GM21526 (cell line): ENCODE measurements at regions not wholly inside any gene's neighbourhood (a gene's known extent, or its start where the extent isn't known, plus 50 kb on each side); places are given as distances from the start of the nearest gene placed in this dataset.

Experiments used
- ATAC-seq: cut with Tn5 transposase; IDR thresholded peaks from one replicate; pipeline ENCODE4 v1.9.1; 2021; ENCODE audit warnings: moderate library complexity; ENCODE audit not compliant: unreplicated experiment, low FRiP score

DNA sequence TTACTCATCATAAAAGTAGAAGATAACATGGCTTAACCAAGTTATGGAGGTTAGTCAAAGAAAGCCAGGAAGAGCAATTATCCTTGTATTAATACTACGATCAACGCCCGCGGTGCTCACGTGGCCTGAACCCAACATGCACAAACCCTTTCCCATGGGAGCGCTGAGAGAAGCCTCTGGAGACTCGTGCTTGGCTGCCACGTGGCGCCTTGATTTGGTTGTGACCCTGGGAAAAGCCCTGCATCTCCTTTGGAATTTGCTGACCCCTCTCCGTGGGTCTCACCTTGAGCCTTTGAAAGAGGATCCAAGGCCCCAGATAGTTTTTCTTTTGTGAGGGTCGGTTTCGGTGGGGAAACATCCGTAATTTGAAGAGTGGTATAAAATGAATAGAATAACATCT lies 255.6 kb downstream of the DCDC2C start:
- no peak for ATAC-seq

DNA sequence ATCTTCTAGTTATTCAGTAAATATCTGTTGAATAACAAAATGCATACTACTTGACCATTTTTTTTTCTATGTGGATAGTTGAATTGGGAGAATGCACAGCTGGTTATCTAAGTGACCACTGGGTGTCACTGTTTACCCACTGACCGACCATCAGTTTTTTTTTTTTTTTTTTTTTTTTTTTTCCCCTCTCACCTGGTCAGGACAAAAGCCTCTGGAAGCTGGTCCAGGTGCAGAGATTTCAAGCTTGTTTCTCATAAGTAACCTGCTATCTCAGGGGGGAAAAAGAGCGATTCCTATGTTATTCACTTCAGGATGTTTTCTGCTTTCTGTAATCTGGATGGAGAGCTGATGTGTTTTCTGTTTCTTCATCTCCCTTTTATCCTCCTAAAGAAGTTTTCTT lies 256.0 kb downstream of the DCDC2C start:
- no peak for ATAC-seq

DNA sequence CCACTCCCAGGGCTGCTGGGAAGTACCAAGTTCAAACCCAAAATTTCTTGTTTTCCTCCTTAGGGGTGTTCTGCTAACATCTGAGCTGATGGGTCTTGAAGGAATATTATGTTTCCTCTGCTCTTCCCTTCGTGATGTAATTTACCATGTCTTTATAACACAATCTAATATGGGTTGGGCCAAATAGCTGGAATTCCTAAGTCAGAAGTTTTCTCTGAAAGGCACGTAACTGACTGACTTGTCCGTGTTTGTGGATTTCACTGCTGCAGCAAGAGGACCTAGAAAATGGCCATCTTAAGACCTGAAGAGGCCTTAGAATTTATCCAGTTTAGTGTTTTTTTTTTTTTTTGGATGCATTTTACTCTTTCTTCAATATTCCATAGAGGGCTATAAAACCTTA lies 256.7 kb downstream of the DCDC2C start:
- no peak for ATAC-seq

DNA sequence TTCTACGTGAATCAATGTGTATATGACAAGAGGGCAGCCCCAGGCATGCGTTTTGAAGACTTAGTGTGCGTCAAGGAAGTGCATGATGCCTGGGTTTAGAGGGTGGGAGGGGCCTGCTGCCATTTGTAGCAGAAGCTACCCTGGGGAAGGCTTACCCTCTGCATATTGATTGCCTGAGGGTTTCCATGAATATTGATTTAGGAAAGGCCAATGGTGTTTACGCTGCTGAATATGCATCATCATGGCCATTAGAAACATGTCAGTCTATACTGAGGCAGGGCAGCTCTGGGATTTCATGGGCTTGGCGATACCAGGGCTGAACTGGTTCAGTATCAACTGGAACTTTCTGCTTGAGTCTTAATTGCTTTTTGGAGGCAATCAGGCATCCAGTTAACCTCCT lies 259.3 kb downstream of the DCDC2C start:
- ATAC-seq: no peak

DNA sequence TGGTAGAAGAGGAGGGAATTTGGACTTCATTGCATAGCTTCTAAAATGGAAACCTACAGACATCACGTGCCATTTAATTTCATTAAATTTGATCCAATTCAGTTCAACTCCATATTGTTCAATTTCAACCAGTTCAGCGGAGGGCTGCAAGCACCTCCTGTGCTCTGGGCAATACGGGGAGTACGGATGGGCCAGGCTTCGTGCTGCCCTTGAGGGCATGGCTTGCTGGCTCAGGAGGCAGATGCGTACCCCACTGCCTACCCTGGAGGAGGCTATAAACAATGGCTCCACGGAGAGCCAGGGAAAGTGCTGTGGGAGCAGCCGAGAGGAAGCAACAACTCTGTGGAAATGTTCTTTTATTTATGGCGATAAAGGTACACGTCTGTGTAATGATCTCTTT lies 261.8 kb downstream of the DCDC2C start:
- no peak for ATAC-seq

DNA sequence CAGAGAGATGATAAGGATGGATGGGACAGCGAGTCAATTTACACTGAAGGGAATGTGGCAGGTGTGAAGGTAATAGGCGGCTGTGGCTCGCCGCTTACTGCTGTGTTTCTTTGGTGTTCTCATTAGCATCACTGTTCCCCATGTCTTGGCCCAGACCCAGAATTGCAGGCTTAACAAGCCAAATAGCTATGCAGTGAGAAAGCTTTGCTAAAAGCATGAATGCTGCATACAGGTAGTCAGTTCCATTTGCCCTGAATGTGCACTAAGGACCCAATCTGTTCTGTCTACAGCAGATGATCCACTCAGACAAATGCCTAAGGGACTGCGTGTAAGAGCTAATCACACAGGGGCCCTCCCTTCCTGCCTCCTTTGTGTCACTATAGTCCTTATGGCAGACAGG lies 262.6 kb downstream of the DCDC2C start:
- ATAC-seq: no peak

DNA sequence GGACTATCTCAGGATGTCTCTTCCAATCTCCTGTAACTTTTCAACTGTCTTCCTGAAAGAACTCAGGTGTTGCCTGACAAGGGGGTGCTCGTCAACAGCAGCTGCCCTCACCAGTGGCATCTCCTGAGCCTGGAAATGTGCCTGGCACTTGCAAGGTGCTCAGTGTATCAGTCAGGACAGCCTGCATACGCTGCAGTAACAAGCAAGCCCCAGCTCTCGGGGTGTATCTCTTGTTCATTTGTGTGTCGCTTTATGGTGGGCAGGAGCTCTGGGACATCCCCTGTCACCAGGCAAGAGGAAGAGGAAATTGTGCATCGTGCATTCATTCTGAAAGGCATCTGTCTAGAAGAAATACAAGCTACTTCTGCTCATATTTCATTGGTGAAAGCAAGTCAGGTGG lies 263.1 kb downstream of the DCDC2C start:
- ATAC-seq: no peak

DNA sequence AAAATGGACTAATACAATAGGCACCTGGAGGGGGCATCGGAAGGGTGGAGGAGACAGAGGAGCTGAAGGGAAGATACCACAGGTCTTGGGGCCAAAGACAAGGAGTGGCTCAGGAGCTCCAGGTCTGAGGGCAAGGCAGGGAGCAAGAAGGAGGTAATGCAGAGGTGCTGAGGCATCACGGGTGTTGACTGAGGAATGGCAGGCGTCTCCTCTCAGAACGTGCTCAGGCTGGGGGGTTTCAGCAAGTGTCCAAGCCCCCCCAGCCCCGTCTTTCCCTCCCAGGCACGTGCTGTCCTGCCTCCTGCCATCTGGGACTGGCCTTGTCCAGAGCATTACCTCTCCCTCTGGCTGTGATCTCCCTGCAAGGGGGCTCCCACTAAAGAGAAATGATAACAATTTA lies 265.4 kb downstream of the DCDC2C start:
- no peak for ATAC-seq

DNA sequence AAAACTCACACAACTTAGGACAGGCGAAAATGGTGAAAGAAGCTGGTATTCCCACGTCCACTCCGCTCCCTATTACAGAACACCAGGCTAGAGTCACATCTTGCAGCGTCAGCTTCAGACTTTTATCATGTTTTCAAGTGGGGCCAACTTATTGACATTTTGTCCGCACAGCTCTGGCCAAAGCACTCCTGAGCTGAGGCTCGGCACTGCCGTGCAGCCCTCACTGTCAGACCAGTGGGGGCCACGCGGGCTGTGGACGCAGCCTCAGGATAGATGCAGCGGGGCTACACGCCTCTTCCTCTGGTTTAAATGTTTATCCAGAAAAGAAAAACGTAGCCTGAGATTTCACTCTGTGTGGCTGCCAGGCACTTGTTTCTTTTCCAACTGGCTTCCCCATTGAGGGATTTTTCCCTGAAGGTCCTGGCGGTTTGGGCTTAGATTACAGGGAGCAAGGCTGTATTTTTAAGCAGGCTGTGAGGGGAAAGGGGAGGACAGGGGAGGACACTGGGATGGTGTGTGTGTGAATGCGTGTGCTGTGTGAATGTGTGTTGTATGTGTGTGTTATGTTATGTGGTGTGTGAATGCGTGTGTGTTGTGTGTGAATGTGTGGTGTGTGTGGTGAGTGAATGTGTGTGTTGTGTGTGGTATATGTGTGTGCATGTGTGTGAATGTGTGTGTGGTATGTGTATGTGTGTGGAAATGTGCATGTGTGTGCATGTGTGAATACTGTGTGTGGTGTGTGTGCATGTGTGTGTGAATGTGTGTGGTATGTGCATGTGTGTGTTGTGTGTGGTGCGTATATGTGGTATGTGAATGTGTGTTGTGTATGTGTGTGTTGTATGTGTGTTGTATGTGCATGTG lies 267.6 kb downstream of the DCDC2C start:
- ATAC-seq: no peak

DNA sequence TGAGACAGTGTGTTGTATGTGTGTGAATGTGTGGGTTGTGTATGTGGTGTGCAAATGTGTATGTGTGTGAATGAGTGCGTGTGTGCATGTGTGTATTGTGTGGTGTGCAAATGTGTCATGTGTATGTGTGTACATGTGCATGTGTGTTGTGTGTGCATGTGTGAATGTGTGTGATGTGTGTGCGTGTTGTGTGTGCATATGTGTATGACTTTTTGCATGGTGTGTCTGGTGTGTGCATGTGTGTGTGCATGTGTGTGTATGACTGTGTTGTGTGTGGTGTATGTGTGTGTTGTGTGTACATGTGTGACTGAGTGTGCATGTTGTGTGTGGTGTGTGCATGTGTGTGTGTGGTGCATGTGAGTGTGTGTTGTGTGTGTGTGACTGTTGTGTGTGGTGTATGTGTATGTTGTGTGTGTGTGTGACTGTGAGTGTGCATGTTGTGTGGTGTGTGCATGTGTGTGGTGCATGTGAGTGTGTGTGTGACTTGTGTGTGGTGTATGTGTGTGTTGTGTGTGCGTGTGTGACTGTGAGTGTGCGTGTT lies 268.3 kb downstream of the DCDC2C start:
- no peak for ATAC-seq

DNA sequence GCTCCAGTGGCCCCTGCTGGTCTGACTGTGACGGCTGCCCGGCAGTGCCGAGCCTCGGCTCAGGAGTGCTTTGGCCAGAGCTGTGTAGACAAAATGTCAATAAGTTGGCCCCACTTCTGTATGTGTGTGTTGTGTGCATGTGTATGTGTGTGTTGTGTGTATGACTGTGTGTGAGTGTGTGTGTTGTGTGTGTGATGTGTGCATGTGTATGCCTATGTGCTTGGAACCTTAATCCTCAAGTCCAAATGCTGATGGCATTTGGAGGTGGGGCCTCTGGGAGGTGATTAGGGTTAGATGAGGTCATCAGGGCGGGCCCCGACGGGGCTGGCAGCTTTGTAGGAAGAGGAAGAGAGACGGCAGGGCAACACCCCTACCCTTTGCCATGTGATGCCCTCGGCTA lies 269.0 kb downstream of the DCDC2C start:
- no peak for ATAC-seq

DNA sequence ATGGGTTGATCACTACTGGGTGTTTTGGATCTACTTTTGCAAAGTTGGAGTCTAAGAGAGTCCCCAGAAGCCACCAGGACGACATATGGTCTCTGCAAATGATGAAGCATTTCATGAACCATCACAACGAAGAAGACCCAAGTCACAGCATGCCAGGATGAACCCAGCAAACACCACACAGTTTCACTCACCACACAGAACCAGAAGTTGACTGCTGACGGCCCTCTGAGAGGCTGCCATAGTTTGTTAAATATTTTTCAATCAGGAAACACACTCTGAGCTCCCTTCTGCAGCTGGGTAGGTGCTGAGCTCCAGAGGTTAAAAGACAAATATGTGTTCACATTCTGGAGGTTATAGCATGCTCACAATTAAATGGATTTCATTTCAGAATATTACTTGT lies 271.4 kb downstream of the DCDC2C start:
- no peak for ATAC-seq

DNA sequence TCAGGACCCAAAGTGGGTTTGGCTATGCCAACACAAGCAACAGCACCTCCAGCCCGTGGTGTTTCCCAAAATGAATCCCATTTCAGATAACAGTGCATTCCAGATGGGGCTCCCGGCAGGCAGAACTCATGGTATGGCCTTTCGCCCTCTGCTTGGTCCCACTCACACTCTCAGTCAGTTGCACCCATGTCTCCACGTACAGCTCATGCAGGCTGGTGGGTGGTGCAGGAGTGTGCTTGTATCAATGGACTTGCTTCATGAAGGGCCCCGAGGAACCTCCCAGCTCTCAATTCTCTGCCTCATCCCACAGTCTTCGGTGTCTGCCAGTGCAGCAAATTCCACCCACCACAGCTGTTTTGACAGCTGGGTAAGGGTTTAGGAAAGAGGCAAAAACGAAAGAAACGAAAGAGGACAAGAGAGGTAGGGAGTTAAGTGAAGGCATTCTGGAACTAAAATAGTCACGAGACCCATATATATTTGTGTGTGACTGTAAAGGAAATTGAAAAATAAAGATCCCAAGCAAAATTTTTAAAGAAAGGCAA lies 278.1 kb downstream of the DCDC2C start:
- ATAC-seq: no peak

DNA sequence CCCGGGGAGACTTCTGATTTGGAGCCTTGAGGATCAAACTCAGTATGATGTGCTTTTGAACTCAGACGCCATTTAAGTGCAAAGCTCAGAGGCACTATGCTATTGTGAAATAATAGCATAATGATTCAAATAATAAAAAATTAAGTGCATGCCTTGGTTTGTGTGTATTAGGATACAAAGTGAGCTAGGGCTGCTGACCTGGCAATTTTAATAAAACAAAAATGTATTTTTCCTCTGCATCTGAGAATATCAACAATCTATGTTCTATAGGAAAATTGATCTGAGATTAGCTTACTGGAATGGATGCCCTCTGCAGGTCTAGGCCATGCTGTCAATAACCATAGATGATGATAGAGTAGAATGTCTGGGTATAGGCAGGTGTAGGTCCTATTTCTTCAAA lies 278.8 kb downstream of the DCDC2C start:
- ATAC-seq: no peak

DNA sequence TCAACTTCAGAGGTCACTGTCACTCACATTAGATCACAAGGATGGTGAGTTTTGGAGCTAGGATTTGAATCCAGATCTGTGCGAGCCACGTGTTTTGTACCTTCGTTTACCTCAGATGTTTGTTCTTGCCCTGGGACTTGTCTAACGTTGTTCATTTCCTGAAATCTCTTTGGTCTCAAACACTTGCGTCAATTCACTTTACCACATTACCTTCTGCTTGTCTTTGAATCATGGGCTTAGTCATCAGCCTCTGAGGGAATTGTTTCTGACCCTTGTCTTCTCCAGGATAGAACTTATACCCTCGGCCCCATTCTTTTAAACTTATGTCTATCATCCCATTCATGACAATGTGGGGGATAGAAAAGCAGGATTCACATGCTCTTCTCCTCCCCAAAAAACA lies 282.7 kb downstream of the DCDC2C start:
- ATAC-seq: no peak

DNA sequence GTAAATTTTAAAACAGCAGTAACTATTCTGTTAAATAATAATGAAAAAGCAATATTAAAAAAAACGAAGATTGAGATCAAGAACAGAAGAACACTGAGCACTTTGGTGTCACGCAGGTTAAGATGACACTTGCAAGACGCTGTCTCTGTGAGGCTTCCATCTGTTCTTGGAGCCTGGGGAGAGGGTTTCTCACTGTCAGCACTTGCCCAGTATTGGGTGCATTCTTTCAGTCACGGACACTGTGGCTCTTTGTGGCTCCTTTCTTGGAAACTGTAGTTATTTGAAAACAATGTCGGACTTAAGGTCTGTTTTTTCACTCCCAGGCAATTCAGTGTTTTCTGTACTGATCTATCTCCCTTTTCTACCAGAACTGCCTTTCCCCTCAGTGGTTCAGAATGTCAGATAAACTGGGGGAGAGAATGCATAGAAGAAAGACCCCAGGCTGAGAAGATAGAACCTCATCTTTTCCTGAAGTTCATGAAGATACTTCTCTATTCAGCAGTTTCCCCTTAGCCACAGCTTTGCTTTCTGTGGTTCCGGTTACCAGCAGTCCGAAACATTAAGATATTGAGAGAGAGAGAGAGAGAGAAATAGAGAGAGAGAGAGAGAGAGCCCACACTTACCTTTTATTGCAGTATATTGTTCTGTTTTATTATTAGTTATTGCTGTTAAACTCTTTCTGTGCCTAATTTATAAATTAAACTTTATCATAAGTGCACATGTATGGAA lies 283.3 kb downstream of the DCDC2C start:
- no peak for ATAC-seq

DNA sequence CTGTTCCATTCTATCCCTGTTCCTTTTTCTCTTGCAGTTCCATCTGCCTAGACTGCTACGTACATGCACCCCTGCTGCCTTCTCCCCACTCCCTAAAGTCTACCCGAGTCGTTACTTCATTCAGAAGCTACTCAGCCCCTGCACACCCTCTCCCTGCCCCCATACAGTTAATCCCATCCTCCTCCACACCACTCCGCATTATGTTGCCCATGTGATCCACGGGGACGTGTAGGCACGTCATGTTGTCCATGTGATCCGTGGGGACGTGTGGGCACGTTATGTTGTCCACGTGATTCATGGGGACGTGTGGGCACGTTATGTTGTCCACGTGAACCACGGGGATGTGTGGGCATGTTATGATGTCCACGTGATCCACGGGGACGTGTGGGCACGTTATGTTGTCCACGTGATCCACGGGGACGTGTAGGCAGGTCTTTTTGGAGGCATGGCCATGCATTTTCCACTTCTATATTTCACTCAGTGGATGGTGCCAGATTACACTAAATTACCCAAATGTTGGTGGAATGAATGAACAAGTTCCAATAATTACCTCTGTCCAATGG lies 299.5 kb downstream of the DCDC2C start:
- ATAC-seq: no peak

DNA sequence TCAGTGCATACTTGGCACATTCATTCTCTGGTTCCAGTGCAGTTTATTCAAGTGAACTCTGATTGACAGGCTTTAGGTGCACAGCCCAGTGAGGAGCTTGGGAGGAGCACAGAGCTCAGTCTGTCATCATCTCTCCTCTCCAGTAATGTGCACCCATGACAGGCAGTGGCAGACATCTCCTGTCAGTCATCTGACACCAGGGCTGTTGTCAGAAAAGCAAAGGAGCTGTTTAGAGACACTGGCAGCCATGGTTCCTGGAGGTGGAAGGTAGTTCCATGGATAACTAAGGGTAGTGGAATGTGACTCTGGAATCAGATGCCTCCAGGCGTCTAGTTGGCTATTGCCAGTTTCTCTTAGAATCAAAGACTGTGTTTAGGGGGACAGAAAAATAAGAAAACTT lies 308.8 kb downstream of the DCDC2C start:
- ATAC-seq: no peak

DNA sequence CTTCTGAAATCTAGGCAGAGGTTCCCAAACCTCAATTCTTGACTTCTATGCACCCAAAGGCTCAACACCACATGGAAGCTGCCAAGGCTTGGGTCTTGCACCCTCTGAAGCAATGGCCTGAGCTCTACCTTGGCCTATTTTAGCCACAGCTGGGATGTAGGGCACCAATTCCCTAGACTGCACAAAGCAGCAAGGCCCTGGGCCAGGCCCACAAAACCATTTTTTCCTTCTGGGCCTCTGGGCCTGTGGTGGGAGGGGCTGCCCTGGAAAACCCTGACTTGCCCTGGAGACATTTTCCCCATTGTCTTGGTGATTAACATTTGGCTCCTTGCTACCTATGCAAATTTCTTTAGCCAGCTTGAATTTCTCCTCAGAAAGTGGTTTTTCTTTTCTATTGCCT lies 315.2 kb downstream of the DCDC2C start:
- no peak for ATAC-seq

DNA sequence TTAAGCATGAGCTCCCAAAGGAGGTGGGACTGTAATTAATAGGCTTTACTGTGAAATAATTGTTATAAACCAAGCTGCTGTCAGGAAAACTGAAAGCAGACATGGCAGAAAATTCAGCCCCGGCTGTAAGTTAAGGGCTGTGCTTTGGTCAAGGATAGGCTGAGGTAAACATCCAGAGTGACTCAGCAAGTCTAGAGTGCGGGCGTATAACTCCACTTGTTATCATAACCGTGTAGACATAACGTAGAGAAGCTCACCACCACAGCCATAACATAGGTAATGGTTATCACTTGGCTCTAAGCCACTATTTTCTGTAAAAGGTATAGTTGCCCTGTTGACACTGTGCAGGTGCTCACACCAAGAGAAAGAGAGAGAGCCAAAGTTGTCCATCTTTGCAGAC lies 316.8 kb downstream of the DCDC2C start:
- no peak for ATAC-seq

DNA sequence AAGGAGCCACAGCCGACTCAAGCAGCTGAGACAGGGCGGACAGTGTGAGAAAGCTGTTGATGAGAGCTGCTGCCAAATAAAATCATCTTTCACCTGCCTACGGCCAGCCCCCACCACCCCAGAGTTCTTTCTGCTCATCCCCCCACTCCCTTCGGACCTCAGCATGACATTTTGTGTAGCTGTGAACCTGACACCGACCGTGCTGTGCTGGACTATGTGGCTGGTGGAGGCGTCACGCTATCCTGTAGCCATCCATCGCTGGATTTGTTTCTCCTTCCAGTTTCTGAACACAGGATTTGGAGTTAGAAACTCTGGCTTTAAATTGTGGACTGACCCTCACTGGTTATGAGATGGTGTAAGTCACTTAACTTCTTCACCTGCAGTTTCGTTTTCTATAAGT lies 317.3 kb downstream of the DCDC2C start:
- no peak for ATAC-seq
